ENCODE measurements at regions not wholly inside any gene's neighbourhood (a gene's known extent, or its start where the extent isn't known, plus 50 kb on each side); places are given as distances from the start of the nearest gene placed in this dataset.

- Histone ChIP-seq H3K36me3 (no peaks in the 10 kb centered on the region), H3K4me3 (ENCODE audit: low read depth, low read length) (no peak overlapping the region), H3K9me3 (ENCODE audit: severe bottlenecking) (no peaks in the 10 kb centered on the region), H3K27me3 (ENCODE audit: insufficient read depth, low read depth, severe bottlenecking) (peaks cover 71% of the 10 kb centered on the region), H3K27ac (no peak overlapping the region)
- no peak for TF ChIP-seq CTCF (IDR thresholded peaks at IDR 0.05; ENCODE audit: low read depth, low read length)
- no peak for DNase-seq
Observed at GRCh38 chr2:66031236-66031635, 403.7 kb upstream of the MEIS1 start.

GRCh38 chr2:66030553-66030952 lies 404.4 kb upstream of the MEIS1 start:
- Histone ChIP-seq H3K4me3 (ENCODE audit: low read depth, low read length) (no peak overlapping the region), H3K36me3 (no peaks in the 10 kb centered on the region), H3K27ac (no peak overlapping the region), H3K27me3 (ENCODE audit: insufficient read depth, low read depth, severe bottlenecking) (peaks cover 71% of the 10 kb centered on the region), H3K9me3 (ENCODE audit: severe bottlenecking) (no peaks in the 10 kb centered on the region)
- no peak for DNase-seq
- 0 out of 2 replicates have a peak, but pooled peaks have one; percentile 14 for TF ChIP-seq CTCF (IDR thresholded peaks at IDR 0.05; ENCODE audit: low read depth, low read length)

GRCh38 chr2:66024391-66024790 lies 410.5 kb upstream of the MEIS1 start:
- Histone ChIP-seq H3K9me3 (ENCODE audit: severe bottlenecking) (no peaks in the 10 kb centered on the region), H3K27me3 (ENCODE audit: insufficient read depth, low read depth, severe bottlenecking) (peaks cover 86% of the 10 kb centered on the region), H3K36me3 (no peaks in the 10 kb centered on the region), H3K27ac (no peak overlapping the region), H3K4me3 (ENCODE audit: low read depth, low read length) (no peak overlapping the region)
- DNase-seq: peak; percentile 8
- no peak for TF ChIP-seq CTCF (IDR thresholded peaks at IDR 0.05; ENCODE audit: low read depth, low read length)

- DNase-seq: no peak
- Histone ChIP-seq H3K9me3 (ENCODE audit: severe bottlenecking) (no peaks in the 10 kb centered on the region), H3K27ac (no peak overlapping the region), H3K27me3 (ENCODE audit: insufficient read depth, low read depth, severe bottlenecking) (peaks cover 76% of the 10 kb centered on the region), H3K4me3 (ENCODE audit: low read depth, low read length) (no peak overlapping the region), H3K36me3 (no peaks in the 10 kb centered on the region)
- no peak for TF ChIP-seq CTCF (IDR thresholded peaks at IDR 0.05; ENCODE audit: low read depth, low read length)
Observed at GRCh38 chr2:66021296-66021695, 413.6 kb upstream of the MEIS1 start.

GRCh38 chr2:66017763-66018162 lies 417.2 kb upstream of the MEIS1 start:
- DNase-seq: no peak
- TF ChIP-seq CTCF (IDR thresholded peaks at IDR 0.05; ENCODE audit: low read depth, low read length): no peak
- peaks cover 82% of the 10 kb centered on the region for H3K27me3 ChIP-seq (ENCODE audit: insufficient read depth, low read depth, severe bottlenecking)
- H3K9me3 ChIP-seq (ENCODE audit: severe bottlenecking): no peaks in the 10 kb centered on the region
- H3K27ac ChIP-seq: no peak overlapping the region
- no peaks in the 10 kb centered on the region for H3K36me3 ChIP-seq
- no peak overlapping the region for H3K4me3 ChIP-seq (ENCODE audit: low read depth, low read length)

GRCh38 chr2:66014450-66014849 lies 420.5 kb upstream of the MEIS1 start:
- H3K27me3 ChIP-seq (ENCODE audit: insufficient read depth, low read depth, severe bottlenecking): peaks cover 80% of the 10 kb centered on the region
- TF ChIP-seq CTCF (IDR thresholded peaks at IDR 0.05; ENCODE audit: low read depth, low read length): no peak
- no peak overlapping the region for H3K27ac ChIP-seq
- H3K36me3 ChIP-seq: no peaks in the 10 kb centered on the region
- no peak for DNase-seq
- H3K4me3 ChIP-seq (ENCODE audit: low read depth, low read length): no peak overlapping the region
- H3K9me3 ChIP-seq (ENCODE audit: severe bottlenecking): no peaks in the 10 kb centered on the region

All from WERI-Rb-1 (cell line).